HCT116 (cell line): ENCODE measurements at regions not wholly inside any gene's neighbourhood (a gene's known extent, or its start where the extent isn't known, plus 50 kb on each side); places are given as distances from the start of the nearest gene placed in this dataset.

Experiments used
- EZH2 ChIP-seq: fragments of 200-600 bp; sonication (generic); IDR thresholded peaks from 2 replicates; pipeline ENCODE4 v1.6.1; 2017; ENCODE audit warnings: antibody characterized with exemption, mixed run types
- POLR2A ChIP-seq: IDR thresholded peaks from 2 replicates; pipeline ENCODE4 v1.7.0; 2011; ENCODE audit warnings: borderline replicate concordance; ENCODE audit not compliant: insufficient read depth, insufficient read length; ENCODE audit errors: extremely low read depth
- POLR2AphosphoS5 ChIP-seq: IDR thresholded peaks from 2 replicates; pipeline ENCODE4 v1.6.1; 2011; ENCODE audit warnings: mild to moderate bottlenecking, low read depth, low read length, moderate library complexity
- ZNF274 ChIP-seq: fragments of 200-500 bp; sonication (Bioruptor generic); IDR thresholded peaks from 2 replicates; pipeline ENCODE4 v1.6.1; 2014; ENCODE audit warnings: mild to moderate bottlenecking, low read depth, low read length, inconsistent platforms
- TF ChIP-seq, protein P1 (sequence below): IDR thresholded peaks from 2 replicates; pipeline ENCODE4 v1.6.1; 2012
- TF ChIP-seq, protein P2 (sequence below), 3 experiments: fragments of 200-600 bp in 1 of 3; sonication (generic) in 1 of 3; IDR thresholded peaks in 2 of 3; conservative IDR thresholded peaks in 1 of 3; 2 replicates each; pipeline ENCODE4 v1.5.1; 2012 to 2017; ENCODE audit warnings: low read depth in 2 of 3, low read length in 2 of 3, antibody characterized with exemption in 1 of 3, borderline replicate concordance in 1 of 3, control low read depth in 1 of 3, mild to moderate bottlenecking in 1 of 3, mixed read lengths in 1 of 3, mixed run types in 1 of 3, moderate library complexity in 1 of 3; ENCODE audit not compliant: insufficient read depth in 1 of 3

DNA sequence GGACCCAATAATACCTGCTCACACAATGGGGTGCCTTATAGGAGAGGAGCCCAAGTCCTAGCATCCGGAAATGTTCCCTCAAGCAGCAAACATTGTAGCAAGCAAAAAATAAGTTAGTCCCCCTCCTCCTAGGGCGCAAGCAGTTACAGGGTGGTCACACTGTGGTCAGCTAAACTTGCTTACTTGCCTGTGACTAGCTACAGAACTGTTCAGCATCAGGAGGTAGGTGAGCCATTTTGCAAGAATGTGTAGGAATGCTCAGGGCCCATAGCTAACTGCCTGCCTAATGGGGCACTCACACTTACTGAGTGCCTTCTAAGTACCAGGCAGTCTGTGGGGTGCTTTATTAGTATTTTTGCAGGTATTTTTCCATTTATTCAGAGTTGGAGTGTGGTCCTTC lies 154.6 kb upstream of the GRIN2B start:
- TF ChIP-seq EZH2 (no peak), ZNF274 (no peak), POLR2A (no peak), POLR2AphosphoS5 (no peak)
- TF ChIP-seq, protein P1, sequence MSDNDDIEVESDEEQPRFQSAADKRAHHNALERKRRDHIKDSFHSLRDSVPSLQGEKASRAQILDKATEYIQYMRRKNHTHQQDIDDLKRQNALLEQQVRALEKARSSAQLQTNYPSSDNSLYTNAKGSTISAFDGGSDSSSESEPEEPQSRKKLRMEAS = no peak
- TF ChIP-seq, protein P2, sequence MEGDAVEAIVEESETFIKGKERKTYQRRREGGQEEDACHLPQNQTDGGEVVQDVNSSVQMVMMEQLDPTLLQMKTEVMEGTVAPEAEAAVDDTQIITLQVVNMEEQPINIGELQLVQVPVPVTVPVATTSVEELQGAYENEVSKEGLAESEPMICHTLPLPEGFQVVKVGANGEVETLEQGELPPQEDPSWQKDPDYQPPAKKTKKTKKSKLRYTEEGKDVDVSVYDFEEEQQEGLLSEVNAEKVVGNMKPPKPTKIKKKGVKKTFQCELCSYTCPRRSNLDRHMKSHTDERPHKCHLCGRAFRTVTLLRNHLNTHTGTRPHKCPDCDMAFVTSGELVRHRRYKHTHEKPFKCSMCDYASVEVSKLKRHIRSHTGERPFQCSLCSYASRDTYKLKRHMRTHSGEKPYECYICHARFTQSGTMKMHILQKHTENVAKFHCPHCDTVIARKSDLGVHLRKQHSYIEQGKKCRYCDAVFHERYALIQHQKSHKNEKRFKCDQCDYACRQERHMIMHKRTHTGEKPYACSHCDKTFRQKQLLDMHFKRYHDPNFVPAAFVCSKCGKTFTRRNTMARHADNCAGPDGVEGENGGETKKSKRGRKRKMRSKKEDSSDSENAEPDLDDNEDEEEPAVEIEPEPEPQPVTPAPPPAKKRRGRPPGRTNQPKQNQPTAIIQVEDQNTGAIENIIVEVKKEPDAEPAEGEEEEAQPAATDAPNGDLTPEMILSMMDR (IDR thresholded peaks at IDR 0.05 in 2 of 3, conservative IDR thresholded peaks at IDR 0.05 in 1 of 3; ENCODE audit: borderline replicate concordance in 1 of 3, insufficient read depth in 1 of 3, low read depth in 2 of 3, low read length in 2 of 3) = no peak
